HepG2 (cell line): ENCODE measurements at regions not wholly inside any gene's neighbourhood (a gene's known extent, or its start where the extent isn't known, plus 50 kb on each side); places are given as distances from the start of the nearest gene placed in this dataset.

Source experiments
- ATAC-seq: fragments of 200-7000 bp; cut with Tn5 transposase; 3 replicates; pipeline ENCODE4 v1.9.1; 2020; ENCODE audit warnings: mild to moderate bottlenecking, moderate library complexity
- BruUV-seq: library from RNA; stranded (reverse); fragments of 400-500 nt; replicated peaks from 2 replicates; lab custom pipeline; 2021; lab: Mats Ljungman, UMichigan
- CTCF ChIA-PET: fragments of 300-600 bp; formaldehyde crosslinking; extraction: SDS; loops from one replicate; lab custom pipeline; 2021; ENCODE audit warnings: low total read pairs, inconsistent platforms, low intra/inter-chr PET ratio; lab: Yijun Ruan, JAX
- POLR2A ChIA-PET: fragments of 350-600 bp; sonication (Branson Sonifier 250); formaldehyde crosslinking; loops from one replicate; lab custom pipeline; 2020; ENCODE audit warnings: antibody characterized with exemption, inconsistent platforms; lab: Yijun Ruan, JAX
- DNase-seq: peaks from one replicate; pipeline ENCODE4 v3.0.0-alpha.2; 2015; ENCODE audit warnings: low spot score
- FAIRE-seq: peaks from 3 replicates; lab custom pipeline; 2011; peaks lifted over from hg19 to GRCh38; lab: Jason Lieb, UNC
- H2AFZ ChIP-seq: one replicate; pipeline ENCODE4 v1.6.1; 2011; ENCODE audit warnings: low read length, inconsistent platforms
- H3K27ac ChIP-seq: fragments of 300-600 bp; 3 replicates; pipeline ENCODE4 v1.8.0; 2011; ENCODE audit warnings: mixed run types, mild to moderate bottlenecking, mixed read lengths, low read length, inconsistent platforms; ENCODE audit not compliant: insufficient read depth; ENCODE audit errors: extremely low read length
- H3K27me3 ChIP-seq, 2 experiments: fragments of 200-600 bp in 1 of 2; 2 replicates in 1 of 2; 3 replicates in 1 of 2; pipeline versions ENCODE4 v1.6.0 to v1.8.0; 2011; ENCODE audit warnings: low read length in 2 of 2, mild to moderate bottlenecking in 2 of 2, moderate library complexity in 2 of 2, inconsistent platforms in 1 of 2; ENCODE audit not compliant: insufficient read depth in 2 of 2, control insufficient read depth in 1 of 2
- H3K36me3 ChIP-seq, 2 experiments: fragments of 200-600 bp in 1 of 2; replicated peaks in 1 of 2; 2 replicates in 1 of 2; 3 replicates in 1 of 2; pipeline versions ENCODE4 v1.5.1 to v1.8.0; 2011; ENCODE audit warnings: low read length in 2 of 2, inconsistent platforms in 1 of 2; ENCODE audit not compliant: insufficient read depth in 2 of 2, control insufficient read depth in 1 of 2
- H3K4me1 ChIP-seq: 2 replicates; pipeline ENCODE4 v1.5.1; 2012; ENCODE audit warnings: low read length, inconsistent platforms; ENCODE audit not compliant: insufficient read depth
- H3K4me2 ChIP-seq: 2 replicates; pipeline ENCODE4 v1.6.0; 2011; ENCODE audit warnings: low read depth, low read length, inconsistent platforms
- H3K4me3 ChIP-seq, 3 experiments: fragments of 200-600 bp in 1 of 3; sonication (generic), shearing (Covaris generic) in 1 of 3; replicated peaks in 1 of 3; 2 replicates each; pipeline ENCODE4 v1.5.1; 2011 to 2016; ENCODE audit warnings: low read length in 3 of 3, inconsistent platforms in 2 of 3, low read depth in 2 of 3, mild to moderate bottlenecking in 2 of 3, control low read depth in 1 of 3, mixed read lengths in 1 of 3; ENCODE audit not compliant: insufficient read depth in 1 of 3
- H3K79me2 ChIP-seq: one replicate; pipeline ENCODE4 v1.6.1; 2011; ENCODE audit warnings: low read length, inconsistent platforms; ENCODE audit not compliant: insufficient read depth
- H3K9ac ChIP-seq: 2 replicates; pipeline ENCODE4 v1.6.0; 2011; ENCODE audit warnings: mild to moderate bottlenecking, low read depth, low read length, inconsistent platforms; ENCODE audit not compliant: insufficient read depth
- H3K9me3 ChIP-seq: 2 replicates; pipeline ENCODE4 v1.5.1; 2012; ENCODE audit warnings: mild to moderate bottlenecking, low read length
- H4K20me1 ChIP-seq: 2 replicates; pipeline ENCODE4 v1.6.0; 2011; ENCODE audit warnings: inconsistent platforms, mild to moderate bottlenecking, low read length, moderate library complexity; ENCODE audit not compliant: insufficient read depth
- BCLAF1 ChIP-seq: fragments of 450-650 bp; IDR thresholded peaks from 2 replicates; pipeline ENCODE4 v1.6.1; 2017; ENCODE audit warnings: mild to moderate bottlenecking
- FOXP1 ChIP-seq, 2 experiments: fragments of 450-650 bp in 1 of 2; IDR thresholded peaks; 2 replicates each; pipeline ENCODE4 v1.6.1; 2017 to 2018; ENCODE audit warnings: antibody characterized with exemption in 1 of 2
- GTF3A ChIP-seq: sonication (generic); formaldehyde crosslinking; conservative IDR thresholded peaks from 2 replicates; pipeline ENCODE4 v1.4.0; 2020; ENCODE audit warnings: mild to moderate bottlenecking, missing genetic modification reagents
- HDAC1 ChIP-seq: sonication (generic); formaldehyde crosslinking; IDR thresholded peaks from 2 replicates; pipeline ENCODE4 v1.5.1; 2020; ENCODE audit warnings: mild to moderate bottlenecking, missing genetic modification reagents
- MIER2 ChIP-seq: IDR thresholded peaks from 2 replicates; pipeline ENCODE4 v1.6.1; 2016; ENCODE audit warnings: missing biosample characterization, missing genetic modification reagents
- MXD1 ChIP-seq: sonication (generic); formaldehyde crosslinking; IDR thresholded peaks from 2 replicates; pipeline ENCODE4 v1.4.0; 2020; ENCODE audit warnings: mild to moderate bottlenecking, missing genetic modification reagents
- NR2F2 ChIP-seq: IDR thresholded peaks from 2 replicates; pipeline ENCODE4 v1.6.1; 2012; ENCODE audit warnings: low read depth, inconsistent platforms, borderline replicate concordance
- SMAD3 ChIP-seq: sonication (generic); formaldehyde crosslinking; IDR thresholded peaks from 2 replicates; pipeline ENCODE4 v1.4.0; 2020; ENCODE audit warnings: missing genetic modification reagents
- TBP ChIP-seq: sonication (generic); formaldehyde crosslinking; IDR thresholded peaks from 2 replicates; pipeline ENCODE4 v1.5.0; 2020; ENCODE audit warnings: missing genetic modification reagents
- THAP7 ChIP-seq: sonication (generic); formaldehyde crosslinking; IDR thresholded peaks from 2 replicates; pipeline ENCODE4 v1.8.1; 2023; ENCODE audit warnings: mild to moderate bottlenecking, missing genetic modification reagents
- ZBTB21 ChIP-seq: sonication (generic); formaldehyde crosslinking; IDR thresholded peaks from 2 replicates; pipeline ENCODE4 v1.4.0; 2020; ENCODE audit warnings: missing genetic modification reagents
- ZBTB42 ChIP-seq: sonication (generic); formaldehyde crosslinking; IDR thresholded peaks from 2 replicates; pipeline ENCODE4 v1.5.0; 2020; ENCODE audit warnings: mild to moderate bottlenecking, missing genetic modification reagents
- ZFP90 ChIP-seq: sonication (generic); formaldehyde crosslinking; IDR thresholded peaks from 2 replicates; pipeline ENCODE4 v1.8.0; 2022; ENCODE audit warnings: missing genetic modification reagents, mild to moderate bottlenecking, inconsistent platforms, borderline replicate concordance
- ZMAT5 ChIP-seq: sonication (generic); formaldehyde crosslinking; IDR thresholded peaks from 2 replicates; pipeline ENCODE4 v1.5.0; 2020; ENCODE audit warnings: mild to moderate bottlenecking, low read depth, missing genetic modification reagents, borderline replicate concordance
- ZNF276 ChIP-seq: sonication (generic); formaldehyde crosslinking; IDR thresholded peaks from 2 replicates; pipeline ENCODE4 v1.4.0; 2020; ENCODE audit warnings: mild to moderate bottlenecking, low read depth, missing genetic modification reagents
- ZNF607 ChIP-seq: sonication (generic); formaldehyde crosslinking; IDR thresholded peaks from 2 replicates; pipeline ENCODE4 v1.5.1; 2020; ENCODE audit warnings: missing genetic modification reagents, mild to moderate bottlenecking, borderline replicate concordance
- ZNF652 ChIP-seq: IDR thresholded peaks from 2 replicates; pipeline ENCODE4 v1.6.1; 2016; ENCODE audit warnings: low read depth, borderline replicate concordance
- ZNF883 ChIP-seq: sonication (generic); formaldehyde crosslinking; IDR thresholded peaks from 2 replicates; pipeline ENCODE4 v1.5.1; 2020; ENCODE audit warnings: mild to moderate bottlenecking, missing genetic modification reagents; ENCODE audit errors: not compliant biosample characterization
- ZSCAN5A ChIP-seq: sonication (generic); formaldehyde crosslinking; IDR thresholded peaks from 2 replicates; pipeline ENCODE4 v1.8.0; 2022; ENCODE audit warnings: mild to moderate bottlenecking, missing genetic modification reagents, borderline replicate concordance
- WGBS: methylation state at CpG from one replicate; pipeline ENCODE4 v1.1.6; 2017; ENCODE audit warnings: low lambda C conversion rate; 5-methylcytosine and 5-hydroxymethylcytosine counted together
- in situ Hi-C: cut with HindIII; loops from 2 replicates; pipeline ENCODE4 v1.10.0; 2017; ENCODE audit warnings: low pct_unique_long_range_greater_than_20kb; ENCODE audit not compliant: extremely low pct_ligation_motif_present
- intact Hi-C: fragments of 100-400 bp; cut with micrococcal nuclease; formaldehyde crosslinking; loops from one replicate; pipeline ENCODE4 v1.10.0; 2022; ENCODE audit not compliant: unreplicated experiment

GRCh38 chr1:218058730-218059129 lies 226.4 kb upstream of the RRP15 start:
- FAIRE-seq (no peak), ATAC-seq (no peak), DNase-seq (no peak)
- BruUV-seq, result no TSS peak
- Histone ChIP-seq H2AFZ (no peak overlapping the region), H3K4me3 (no peak overlapping the region), H3K4me2 (no peak overlapping the region), H3K9me3 (no peaks in the 10 kb centered on the region), H3K36me3 (no peaks in the 10 kb centered on the region), H3K27me3 (no peaks in the 10 kb centered on the region), H3K79me2 (no peaks in the 10 kb centered on the region), H4K20me1 (no peaks in the 10 kb centered on the region), H3K27ac (no peak overlapping the region), H3K9ac (no peak overlapping the region), H3K4me1 (no peaks in the 10 kb centered on the region)
- intact Hi-C loops, result no loop called here
- in situ Hi-C loops, result no loop called here
- CTCF ChIA-PET, result no interaction called here
- POLR2A ChIA-PET, result no interaction called here
- TF ChIP-seq ZNF607 (no peak), BCLAF1 (no peak), MIER2 (CRISPR knock-in tag) (no peak), ZNF883 (CRISPR knock-in tag) (no peak), ZNF276 (no peak), FOXP1 (IDR thresholded peaks at IDR 0.05) (no peak), FOXP1 (CRISPR knock-in tag; IDR thresholded peaks at IDR 0.05) (no peak), SMAD3 (CRISPR knock-in tag) (no peak), THAP7 (no peak), ZNF652 (CRISPR knock-in tag) (no peak), HDAC1 (CRISPR knock-in tag) (no peak), GTF3A (no peak), ZBTB21 (CRISPR knock-in tag) (no peak), ZMAT5 (CRISPR knock-in tag) (no peak), TBP (CRISPR knock-in tag) (no peak), NR2F2 (no peak), ZSCAN5A (CRISPR knock-in tag) (no peak), ZFP90 (CRISPR knock-in tag) (no peak), ZBTB42 (CRISPR knock-in tag) (no peak), MXD1 (CRISPR knock-in tag) (no peak)
- WGBS, result 0% methylated on average over 2 of the region's 2 CpGs
